ENCODE measurements at regions not wholly inside any gene's neighbourhood (a gene's known extent, or its start where the extent isn't known, plus 50 kb on each side); places are given as distances from the start of the nearest gene placed in this dataset.

DNA sequence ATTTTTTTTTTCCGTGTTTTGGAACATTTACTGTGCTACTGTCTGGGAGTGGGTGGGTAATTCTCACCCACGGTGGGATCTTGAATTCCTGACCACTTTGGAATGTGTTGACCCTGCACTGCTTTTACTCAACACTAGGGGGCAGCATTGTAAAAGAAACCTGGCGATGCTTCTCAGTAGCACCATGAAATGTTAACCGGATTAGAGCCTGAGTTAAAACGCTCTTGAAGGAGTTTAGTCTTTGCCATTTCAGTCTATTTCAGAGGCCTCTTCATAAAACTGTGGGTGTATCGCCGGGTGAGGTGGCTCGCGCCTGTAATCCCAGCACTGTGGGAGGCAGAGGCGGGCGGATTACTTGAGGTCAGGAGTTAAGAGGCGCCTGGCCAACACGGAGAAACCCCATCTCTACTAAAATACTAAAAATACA is 79.0 kb upstream of the PRNP start:
- H3K4me3 ChIP-seq (ENCODE audit: low read depth, low read length): no peak overlapping the region
- TF ChIP-seq, protein P1, sequence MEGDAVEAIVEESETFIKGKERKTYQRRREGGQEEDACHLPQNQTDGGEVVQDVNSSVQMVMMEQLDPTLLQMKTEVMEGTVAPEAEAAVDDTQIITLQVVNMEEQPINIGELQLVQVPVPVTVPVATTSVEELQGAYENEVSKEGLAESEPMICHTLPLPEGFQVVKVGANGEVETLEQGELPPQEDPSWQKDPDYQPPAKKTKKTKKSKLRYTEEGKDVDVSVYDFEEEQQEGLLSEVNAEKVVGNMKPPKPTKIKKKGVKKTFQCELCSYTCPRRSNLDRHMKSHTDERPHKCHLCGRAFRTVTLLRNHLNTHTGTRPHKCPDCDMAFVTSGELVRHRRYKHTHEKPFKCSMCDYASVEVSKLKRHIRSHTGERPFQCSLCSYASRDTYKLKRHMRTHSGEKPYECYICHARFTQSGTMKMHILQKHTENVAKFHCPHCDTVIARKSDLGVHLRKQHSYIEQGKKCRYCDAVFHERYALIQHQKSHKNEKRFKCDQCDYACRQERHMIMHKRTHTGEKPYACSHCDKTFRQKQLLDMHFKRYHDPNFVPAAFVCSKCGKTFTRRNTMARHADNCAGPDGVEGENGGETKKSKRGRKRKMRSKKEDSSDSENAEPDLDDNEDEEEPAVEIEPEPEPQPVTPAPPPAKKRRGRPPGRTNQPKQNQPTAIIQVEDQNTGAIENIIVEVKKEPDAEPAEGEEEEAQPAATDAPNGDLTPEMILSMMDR (IDR thresholded peaks at IDR 0.05; ENCODE audit: borderline replicate concordance, insufficient read depth, low read depth, low read length): peak; percentile 73

DNA sequence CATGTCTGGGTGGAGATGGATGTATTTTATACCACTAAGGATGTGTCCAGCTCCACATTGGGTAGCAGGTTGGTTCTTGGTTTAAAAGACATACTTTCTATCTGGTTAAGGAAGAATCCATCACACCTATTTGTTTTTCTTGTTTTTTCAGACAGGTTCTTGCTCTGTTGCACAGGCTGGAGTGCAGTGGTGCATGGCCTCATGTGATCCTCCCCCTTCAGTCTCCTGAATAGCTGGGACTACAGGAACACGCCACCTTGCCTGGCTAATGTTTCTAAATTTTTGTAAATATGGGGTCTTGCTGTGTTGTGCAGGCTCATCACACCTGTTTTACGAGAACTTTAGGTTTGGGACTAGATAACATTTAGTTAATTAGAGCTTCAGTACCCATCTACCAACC is 80.2 kb upstream of the PRNP start:
- H3K4me3 ChIP-seq (ENCODE audit: low read depth, low read length): no peak overlapping the region
- TF ChIP-seq, protein P1 (IDR thresholded peaks at IDR 0.05; ENCODE audit: borderline replicate concordance, insufficient read depth, low read depth, low read length): no peak

DNA sequence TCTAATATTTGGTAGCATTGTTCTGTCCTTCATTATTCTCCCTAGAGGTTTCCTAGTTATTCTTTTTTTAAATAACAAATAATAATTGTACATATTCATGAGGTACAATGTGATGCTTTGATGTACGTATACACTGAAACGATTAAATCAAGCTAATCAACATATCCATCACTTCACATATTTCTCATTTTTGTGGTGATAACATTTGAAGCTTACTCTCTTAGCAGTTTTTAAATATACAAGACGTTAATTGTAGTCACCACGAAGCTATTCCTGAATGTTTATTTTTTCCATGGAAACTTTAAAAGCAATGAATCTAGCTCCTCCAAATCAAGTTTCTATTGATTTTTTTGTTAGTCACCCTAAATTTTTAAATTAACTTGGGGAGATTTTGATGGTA is 81.1 kb upstream of the PRNP start:
- TF ChIP-seq, protein P1 (IDR thresholded peaks at IDR 0.05; ENCODE audit: borderline replicate concordance, insufficient read depth, low read depth, low read length): no peak
- no peak overlapping the region for H3K4me3 ChIP-seq (ENCODE audit: low read depth, low read length)

DNA sequence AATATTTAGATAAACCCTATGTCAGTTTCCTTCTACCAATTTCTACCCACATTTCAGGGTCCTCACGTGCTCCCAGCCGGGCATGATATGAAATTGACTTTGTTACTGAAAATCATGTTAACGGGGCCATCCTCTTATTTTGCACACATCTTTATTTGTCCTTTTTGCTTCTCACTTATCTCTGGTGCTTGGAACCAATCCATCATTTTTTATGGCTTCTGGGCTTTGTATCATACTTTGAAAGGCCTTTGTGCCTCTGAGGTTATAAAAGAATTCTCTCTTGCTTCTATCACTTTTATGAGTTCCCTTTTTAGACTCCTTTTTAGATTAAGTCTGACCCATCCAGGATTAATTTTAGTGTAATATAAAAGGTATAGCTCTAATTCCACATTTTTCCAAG is 81.7 kb upstream of the PRNP start:
- H3K4me3 ChIP-seq (ENCODE audit: low read depth, low read length): no peak overlapping the region
- TF ChIP-seq, protein P1 (IDR thresholded peaks at IDR 0.05; ENCODE audit: borderline replicate concordance, insufficient read depth, low read depth, low read length): no peak

DNA sequence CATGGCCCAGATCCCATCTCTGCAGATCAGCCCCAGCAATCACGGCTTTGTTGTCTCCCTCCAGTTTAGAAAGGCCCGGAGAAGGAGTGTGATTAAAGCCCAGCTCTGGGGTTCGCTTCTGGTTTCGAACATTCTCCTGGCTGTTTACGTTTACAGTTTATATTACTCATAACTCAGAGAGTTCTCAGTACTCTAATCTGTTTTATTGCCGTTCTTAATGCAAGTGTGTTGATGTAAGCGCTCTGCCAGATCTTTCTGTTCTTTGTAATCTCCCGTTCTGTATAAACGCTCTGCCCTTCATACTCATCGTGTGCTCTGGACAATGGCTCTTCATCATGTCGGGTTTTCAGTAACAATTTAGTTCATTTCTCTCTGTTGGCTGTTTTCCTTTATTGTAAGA is 82.5 kb upstream of the PRNP start:
- no peak overlapping the region for H3K4me3 ChIP-seq (ENCODE audit: low read depth, low read length)
- TF ChIP-seq, protein P1 (IDR thresholded peaks at IDR 0.05; ENCODE audit: borderline replicate concordance, insufficient read depth, low read depth, low read length): no peak

DNA sequence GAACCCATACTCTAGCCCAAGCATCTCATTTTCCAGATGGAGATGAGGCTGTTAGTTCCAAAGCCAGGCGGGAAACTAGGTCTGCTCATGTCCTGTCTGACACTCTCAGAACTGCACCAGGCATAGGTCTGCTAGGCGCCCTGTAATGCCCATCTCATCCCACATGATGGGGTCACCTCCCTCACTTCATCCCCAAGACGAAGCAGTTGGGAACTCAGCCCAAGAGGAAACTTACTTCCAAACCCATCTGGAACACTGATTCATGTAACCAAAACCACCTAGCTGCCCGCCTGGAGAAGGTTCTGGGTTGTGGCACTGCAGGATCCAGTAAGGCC is 84.0 kb upstream of the PRNP start:
- no peak overlapping the region for H3K4me3 ChIP-seq (ENCODE audit: low read depth, low read length)
- TF ChIP-seq, protein P1 (IDR thresholded peaks at IDR 0.05; ENCODE audit: borderline replicate concordance, insufficient read depth, low read depth, low read length): no peak

DNA sequence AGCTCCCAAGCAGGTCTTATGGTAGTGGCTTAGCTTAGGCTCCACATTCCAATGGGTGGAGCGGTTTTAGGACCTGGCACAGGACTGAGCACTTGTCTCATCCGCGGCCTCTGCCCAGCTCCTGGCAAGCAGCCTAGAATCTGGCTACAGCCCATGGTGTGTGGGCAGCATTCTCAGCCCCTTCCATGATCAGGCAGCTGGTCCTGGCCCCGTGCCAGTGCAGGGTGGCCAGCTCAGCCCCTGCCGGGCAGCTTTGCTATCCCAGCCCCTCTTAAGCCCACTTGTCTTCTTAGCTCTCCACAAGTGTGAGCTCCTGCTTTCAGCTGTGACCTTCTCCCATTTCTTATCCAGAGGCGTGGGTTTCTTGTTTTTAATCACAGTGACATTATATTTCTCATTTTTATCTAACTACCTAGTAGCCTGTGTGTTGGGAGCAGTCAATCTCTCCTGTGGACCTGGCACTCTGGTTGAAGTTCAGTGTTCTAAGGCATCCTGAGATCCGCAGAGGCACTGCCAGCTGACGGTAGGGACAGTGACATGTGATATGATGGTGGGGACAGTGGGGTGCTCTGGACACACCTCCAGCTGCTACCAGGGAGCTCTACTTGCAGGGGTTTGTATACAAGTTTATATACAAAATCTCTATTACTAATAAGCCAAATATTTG is 84.5 kb upstream of the PRNP start:
- H3K4me3 ChIP-seq (ENCODE audit: low read depth, low read length): no peak overlapping the region

More for the DNA sequence above, 84.5 kb upstream of the PRNP start:
- TF ChIP-seq, protein P1 (IDR thresholded peaks at IDR 0.05; ENCODE audit: borderline replicate concordance, insufficient read depth, low read depth, low read length): no peak
